CD4-positive, alpha-beta memory T cell (primary cell): ENCODE measurements at regions not wholly inside any gene's neighbourhood (a gene's known extent, or its start where the extent isn't known, plus 50 kb on each side); places are given as distances from the start of the nearest gene placed in this dataset.

Experiments
- CTCF ChIA-PET: fragments of 350-600 bp; sonication (Branson Sonifier 250); formaldehyde crosslinking; loops from one replicate; lab custom pipeline; 2021; ENCODE audit warnings: inconsistent platforms; ENCODE audit not compliant: partially characterized antibody; lab: Charles Lee
- POLR2A ChIA-PET: fragments of 350-600 bp; sonication (Branson Sonifier 250); formaldehyde crosslinking; loops from one replicate; lab custom pipeline; 2021; ENCODE audit not compliant: partially characterized antibody; lab: Charles Lee
- DNase-seq, 5 donors: peaks; one replicate each; pipeline versions ENCODE4 v3.0.0 to v3.0.0-alpha.2; 2020 to 2022; ENCODE audit warnings: mixed read lengths in 1 of 5
- H3K27ac ChIP-seq: one replicate; pipeline ENCODE4 v1.7.0; 2013; ENCODE audit warnings: low read depth, low read length
- H3K27me3 ChIP-seq: 2 replicates; pipeline ENCODE4 v1.7.0; 2013; ENCODE audit warnings: mild to moderate bottlenecking, low read length, moderate library complexity; ENCODE audit not compliant: insufficient read depth
- H3K36me3 ChIP-seq: 2 replicates; pipeline ENCODE4 v1.7.0; 2013; ENCODE audit warnings: mild to moderate bottlenecking, low read length, moderate library complexity; ENCODE audit not compliant: insufficient read depth
- H3K4me1 ChIP-seq: 2 replicates; pipeline ENCODE4 v1.7.0; 2013; ENCODE audit warnings: mild to moderate bottlenecking, low read length, moderate library complexity; ENCODE audit not compliant: insufficient read depth
- H3K4me3 ChIP-seq, 2 donors: one replicate each; pipeline ENCODE4 v1.7.0; 2013; ENCODE audit warnings: low read length in 2 of 2, mild to moderate bottlenecking in 1 of 2
- H3K9me3 ChIP-seq, 2 donors: one replicate each; pipeline ENCODE4 v1.7.0; 2013; ENCODE audit warnings: low read length in 2 of 2, control low read depth in 1 of 2; ENCODE audit not compliant: control insufficient read depth in 1 of 2
- H3K27ac Mint-ChIP-seq, 7 donors: one replicate each; pipeline ENCODE4 v1.8.0; 2020 to 2021; ENCODE audit warnings: mixed read lengths in 7 of 7, mild to moderate bottlenecking in 6 of 7, inconsistent platforms in 3 of 7, moderate library complexity in 3 of 7
- H3K27me3 Mint-ChIP-seq, 2 donors: one replicate each; pipeline ENCODE4 v1.8.0; 2020 to 2021; ENCODE audit warnings: mixed read lengths in 2 of 2
- H3K36me3 Mint-ChIP-seq, 2 donors: one replicate each; pipeline ENCODE4 v1.8.0; 2020 to 2021; ENCODE audit warnings: mixed read lengths in 2 of 2, inconsistent platforms in 1 of 2, mild to moderate bottlenecking in 1 of 2
- H3K4me1 Mint-ChIP-seq, 4 donors: one replicate each; pipeline ENCODE4 v1.8.0; 2020 to 2021; ENCODE audit warnings: mixed read lengths in 4 of 4, mild to moderate bottlenecking in 1 of 4
- H3K4me3 Mint-ChIP-seq, 8 donors: one replicate each; pipeline ENCODE4 v1.8.0; 2020 to 2021; ENCODE audit warnings: mixed read lengths in 8 of 8, mild to moderate bottlenecking in 7 of 8, moderate library complexity in 6 of 8, inconsistent platforms in 3 of 8
- H3K9me3 Mint-ChIP-seq, 8 donors: one replicate each; pipeline ENCODE4 v1.8.0; 2020 to 2021; ENCODE audit warnings: mixed read lengths in 8 of 8, mild to moderate bottlenecking in 5 of 8, inconsistent platforms in 3 of 8, moderate library complexity in 1 of 8
- intact Hi-C: fragments of 100-400 bp; cut with micrococcal nuclease; formaldehyde crosslinking; loops from one replicate; pipeline ENCODE4 v1.15.1; 2023

DNA sequence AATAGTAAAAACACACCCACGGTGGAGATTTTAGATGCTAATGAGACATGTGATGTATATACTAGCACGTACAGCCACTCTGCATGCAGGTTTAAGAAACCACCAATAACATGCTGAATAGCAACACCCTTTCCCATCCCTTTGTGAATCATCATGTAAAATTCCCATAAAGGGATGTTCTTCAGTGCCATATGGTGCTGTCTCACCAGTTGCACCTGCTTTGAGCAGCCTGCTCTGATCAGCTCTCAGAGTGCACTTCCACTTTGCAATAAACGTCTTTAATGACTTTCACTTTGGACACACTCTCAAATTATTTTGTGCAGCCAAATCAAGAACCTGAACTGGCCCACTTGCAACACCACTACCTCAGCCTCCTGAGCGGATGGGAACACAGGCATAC, 615.0 kb downstream of the ANKRD7 start:
- H3K27me3 ChIP-seq = no peaks in the 10 kb centered on the region
- no peak overlapping the region for H3K4me3 ChIP-seq
- H3K27ac Mint-ChIP-seq = no peak overlapping the region
- no peaks in the 10 kb centered on the region for H3K36me3 ChIP-seq
- POLR2A ChIA-PET = no interaction called here
- DNase-seq = no peak
- intact Hi-C loops = loop anchor here (10.0 kb wide), 1 partner anchor 55 kb away; no protein-coding TSS in a partner anchor
- no peak overlapping the region for H3K4me3 Mint-ChIP-seq
- H3K27ac ChIP-seq = no peak overlapping the region
- CTCF ChIA-PET = no interaction called here
- no peaks in the 10 kb centered on the region for H3K27me3 Mint-ChIP-seq
- H3K4me1 Mint-ChIP-seq = no peaks in the 10 kb centered on the region
- no peaks in the 10 kb centered on the region for H3K9me3 ChIP-seq
- no peaks in the 10 kb centered on the region for H3K36me3 Mint-ChIP-seq
- peaks cover 0 to 6% (median 4%) of the 10 kb centered on the region in 8 donors for H3K9me3 Mint-ChIP-seq
- no peaks in the 10 kb centered on the region for H3K4me1 ChIP-seq

GRCh38 chr7:118843456-118843855, 619.0 kb downstream of the ANKRD7 start:
- H3K36me3 ChIP-seq = no peaks in the 10 kb centered on the region
- intact Hi-C loops = no loop called here
- no peak overlapping the region for H3K27ac Mint-ChIP-seq
- no peaks in the 10 kb centered on the region for H3K4me1 ChIP-seq
- H3K27me3 Mint-ChIP-seq = no peaks in the 10 kb centered on the region
- H3K4me1 Mint-ChIP-seq = no peaks in the 10 kb centered on the region
- no peak for DNase-seq
- POLR2A ChIA-PET = no interaction called here
- H3K27ac ChIP-seq = no peak overlapping the region
- H3K27me3 ChIP-seq = no peaks in the 10 kb centered on the region
- CTCF ChIA-PET = no interaction called here
- peaks cover 0 to 5% (median 5%) of the 10 kb centered on the region in 8 donors for H3K9me3 Mint-ChIP-seq
- H3K9me3 ChIP-seq = no peaks in the 10 kb centered on the region
- H3K36me3 Mint-ChIP-seq = no peaks in the 10 kb centered on the region
- no peak overlapping the region for H3K4me3 ChIP-seq
- H3K4me3 Mint-ChIP-seq = no peak overlapping the region

GRCh38 chr7:118844748-118845147, 620.2 kb downstream of the ANKRD7 start:
- intact Hi-C loops = no loop called here
- H3K27ac Mint-ChIP-seq = no peak overlapping the region
- Histone ChIP-seq H3K27ac (no peak overlapping the region), H3K4me3 (no peak overlapping the region), H3K36me3 (no peaks in the 10 kb centered on the region), H3K4me1 (no peaks in the 10 kb centered on the region), H3K27me3 (no peaks in the 10 kb centered on the region), H3K9me3 (no peaks in the 10 kb centered on the region)
- no peaks in the 10 kb centered on the region for H3K4me1 Mint-ChIP-seq
- H3K4me3 Mint-ChIP-seq = no peak overlapping the region
- CTCF ChIA-PET = no interaction called here
- no peaks in the 10 kb centered on the region for H3K36me3 Mint-ChIP-seq
- DNase-seq = no peak
- no peaks in the 10 kb centered on the region for H3K27me3 Mint-ChIP-seq
- POLR2A ChIA-PET = no interaction called here
- peaks cover 0 to 8% (median 2%) of the 10 kb centered on the region in 8 donors for H3K9me3 Mint-ChIP-seq

DNA sequence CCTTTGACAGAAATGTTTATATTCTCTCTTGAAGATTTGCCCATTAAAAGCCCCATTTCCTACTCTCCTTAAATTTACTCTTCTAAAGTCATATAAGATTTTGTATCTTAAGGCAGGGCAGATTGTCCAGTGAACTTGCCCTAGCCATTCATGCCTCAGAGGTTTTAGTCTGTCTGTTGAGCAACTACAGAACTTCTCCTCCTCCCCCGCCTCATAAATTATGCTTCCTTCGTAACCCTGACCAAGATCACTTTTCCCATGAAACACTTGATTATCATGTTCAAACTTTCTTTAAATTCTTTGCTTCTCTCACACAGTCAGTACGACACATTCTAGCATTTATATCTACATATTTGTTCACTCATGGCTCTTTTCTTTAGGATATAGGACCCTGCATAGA, 621.3 kb downstream of the ANKRD7 start:
- Histone ChIP-seq H3K4me3 (no peak overlapping the region), H3K36me3 (no peaks in the 10 kb centered on the region), H3K27ac (no peak overlapping the region), H3K27me3 (no peaks in the 10 kb centered on the region), H3K9me3 (no peaks in the 10 kb centered on the region), H3K4me1 (no peaks in the 10 kb centered on the region)
- DNase-seq = no peak
- no peaks in the 10 kb centered on the region for H3K36me3 Mint-ChIP-seq
- intact Hi-C loops = no loop called here
- ChIA-PET CTCF (no interaction called here), POLR2A (no interaction called here)
- no peaks in the 10 kb centered on the region for H3K27me3 Mint-ChIP-seq
- no peaks in the 10 kb centered on the region for H3K4me1 Mint-ChIP-seq
- no peak overlapping the region for H3K27ac Mint-ChIP-seq
- peaks cover 0 to 10% (median 5%) of the 10 kb centered on the region in 8 donors for H3K9me3 Mint-ChIP-seq
- no peak overlapping the region for H3K4me3 Mint-ChIP-seq

DNA sequence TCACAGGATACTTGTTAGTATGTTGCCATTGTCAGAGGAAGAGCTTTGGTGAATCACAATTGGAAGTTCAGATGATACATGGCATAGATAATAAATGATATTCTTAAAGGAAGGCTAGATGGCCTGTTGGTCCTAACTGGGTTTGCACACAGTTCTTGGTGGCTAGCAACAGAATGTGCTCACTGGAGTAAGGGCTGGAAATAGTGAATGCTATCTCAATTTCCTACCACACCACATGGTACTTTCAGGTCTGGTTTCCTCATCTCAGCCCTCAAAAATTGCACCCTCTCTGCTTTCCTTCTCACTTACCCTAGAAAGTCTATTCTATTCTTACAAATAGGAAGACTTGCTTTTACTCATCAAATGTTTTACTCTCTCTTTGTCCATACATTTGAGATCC, 622.5 kb downstream of the ANKRD7 start:
- Histone ChIP-seq H3K9me3 (no peaks in the 10 kb centered on the region), H3K27ac (no peak overlapping the region), H3K4me1 (no peaks in the 10 kb centered on the region), H3K4me3 (no peak overlapping the region), H3K27me3 (no peaks in the 10 kb centered on the region), H3K36me3 (no peaks in the 10 kb centered on the region)
- POLR2A ChIA-PET = no interaction called here
- H3K4me3 Mint-ChIP-seq = no peak overlapping the region
- intact Hi-C loops = no loop called here
- H3K4me1 Mint-ChIP-seq = no peaks in the 10 kb centered on the region
- no peaks in the 10 kb centered on the region for H3K36me3 Mint-ChIP-seq
- no peak for DNase-seq
- H3K27me3 Mint-ChIP-seq = no peaks in the 10 kb centered on the region
- no peak overlapping the region for H3K27ac Mint-ChIP-seq
- CTCF ChIA-PET = no interaction called here
- H3K9me3 Mint-ChIP-seq = peaks cover 0 to 10% (median 2%) of the 10 kb centered on the region in 8 donors

DNA sequence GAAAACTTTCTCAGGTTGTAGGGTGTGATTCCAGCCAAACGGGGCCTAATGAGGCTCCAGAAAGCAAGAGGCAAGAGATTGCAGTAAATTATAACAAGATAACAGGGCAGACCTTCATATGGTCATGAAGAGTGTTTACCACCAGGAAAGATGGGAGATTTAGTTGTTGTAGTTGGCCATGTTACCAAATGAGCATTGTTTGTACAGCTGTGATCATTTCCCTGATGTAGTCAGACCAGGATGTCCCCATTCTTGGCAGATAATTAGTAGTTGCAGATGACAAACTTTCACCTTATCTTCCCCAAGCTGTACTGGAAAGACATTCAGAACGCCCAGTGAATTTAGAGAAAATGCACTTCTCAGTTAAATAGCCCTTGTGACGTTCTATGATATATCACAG, 630.8 kb downstream of the ANKRD7 start:
- Histone ChIP-seq H3K4me3 (no peak overlapping the region), H3K4me1 (no peaks in the 10 kb centered on the region), H3K36me3 (no peaks in the 10 kb centered on the region), H3K9me3 (no peaks in the 10 kb centered on the region), H3K27me3 (no peaks in the 10 kb centered on the region), H3K27ac (no peak overlapping the region)
- DNase-seq = no peak
- CTCF ChIA-PET = no interaction called here
- POLR2A ChIA-PET = no interaction called here
- H3K4me1 Mint-ChIP-seq = no peaks in the 10 kb centered on the region
- H3K27ac Mint-ChIP-seq = no peak overlapping the region
- H3K27me3 Mint-ChIP-seq = no peaks in the 10 kb centered on the region
- no peaks in the 10 kb centered on the region for H3K36me3 Mint-ChIP-seq
- intact Hi-C loops = no loop called here
- H3K9me3 Mint-ChIP-seq = peaks cover 0 to 13% (median 6%) of the 10 kb centered on the region in 8 donors
- H3K4me3 Mint-ChIP-seq = no peak overlapping the region

- DNase-seq = no peak
- H3K27me3 ChIP-seq = no peaks in the 10 kb centered on the region
- Mint-ChIP-seq H3K27me3 (no peaks in the 10 kb centered on the region), H3K27ac (no peak overlapping the region), H3K36me3 (no peaks in the 10 kb centered on the region), H3K4me1 (no peaks in the 10 kb centered on the region), H3K4me3 (no peak overlapping the region), H3K9me3 (peaks cover 0 to 15% (median 4%) of the 10 kb centered on the region in 8 donors)
- H3K9me3 ChIP-seq = no peaks in the 10 kb centered on the region
- no peaks in the 10 kb centered on the region for H3K36me3 ChIP-seq
- POLR2A ChIA-PET = no interaction called here
- H3K4me1 ChIP-seq = no peaks in the 10 kb centered on the region
- H3K27ac ChIP-seq = no peak overlapping the region
- CTCF ChIA-PET = no interaction called here
- intact Hi-C loops = no loop called here
- no peak overlapping the region for H3K4me3 ChIP-seq
Observed at GRCh38 chr7:118858651-118859149, 634.2 kb downstream of the ANKRD7 start.

GRCh38 chr7:118861581-118861980, 637.1 kb downstream of the ANKRD7 start:
- H3K27ac ChIP-seq = no peak overlapping the region
- Mint-ChIP-seq H3K36me3 (no peaks in the 10 kb centered on the region), H3K4me1 (no peaks in the 10 kb centered on the region), H3K27ac (no peak overlapping the region), H3K9me3 (peaks cover 0 to 13% (median 4%) of the 10 kb centered on the region in 8 donors), H3K4me3 (no peak overlapping the region), H3K27me3 (no peaks in the 10 kb centered on the region)
- H3K36me3 ChIP-seq = no peaks in the 10 kb centered on the region
- intact Hi-C loops = no loop called here
- no peaks in the 10 kb centered on the region for H3K4me1 ChIP-seq
- POLR2A ChIA-PET = no interaction called here
- no peaks in the 10 kb centered on the region for H3K9me3 ChIP-seq
- no peaks in the 10 kb centered on the region for H3K27me3 ChIP-seq
- no peak overlapping the region for H3K4me3 ChIP-seq
- CTCF ChIA-PET = no interaction called here
- no peak for DNase-seq
